PC-9 (cell line): ENCODE measurements at regions not wholly inside any gene's neighbourhood (a gene's known extent, or its start where the extent isn't known, plus 50 kb on each side); places are given as distances from the start of the nearest gene placed in this dataset.

Source experiments
- CTCF ChIP-seq: fragments of 200-600 bp; sonication (generic); conservative IDR thresholded peaks from 2 replicates; pipeline ENCODE4 v1.6.1; 2017; ENCODE audit warnings: mixed run types, antibody characterized with exemption, mild to moderate bottlenecking, moderate library complexity
- EZH2 ChIP-seq: fragments of 200-600 bp; sonication (generic); IDR thresholded peaks from 2 replicates; pipeline ENCODE4 v1.8.0; 2017; ENCODE audit warnings: antibody characterized with exemption, low read depth

DNA sequence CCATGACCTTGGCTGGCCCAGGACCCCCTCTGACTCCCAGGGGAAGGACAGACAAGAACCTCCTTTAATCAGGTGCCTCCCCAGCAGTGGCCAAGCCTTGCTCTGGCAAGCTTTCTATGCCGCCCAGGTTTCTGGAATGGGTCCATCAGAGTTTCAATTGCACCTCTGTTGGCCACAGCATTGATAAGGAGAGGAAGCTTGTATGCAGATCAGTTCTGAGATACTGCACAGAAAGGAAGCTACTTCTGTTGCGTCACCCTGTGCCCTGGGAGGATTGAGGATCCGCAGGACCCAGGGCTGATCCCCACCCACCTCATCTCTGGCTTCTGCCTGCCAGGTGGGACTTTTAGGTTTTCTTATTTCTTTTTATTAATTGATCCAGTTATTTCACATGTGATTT, 167.2 kb downstream of the TFAP2C start:
- TF ChIP-seq CTCF (no peak), EZH2 (no peak)
